DOHH2 (cell line): ENCODE measurements at regions not wholly inside any gene's neighbourhood (a gene's known extent, or its start where the extent isn't known, plus 50 kb on each side); places are given as distances from the start of the nearest gene placed in this dataset.

Experiments used
- CTCF ChIP-seq: fragments of 200-600 bp; sonication (generic); IDR thresholded peaks from one replicate; pipeline ENCODE4 v1.5.1; 2014; ENCODE audit warnings: antibody characterized with exemption, mild to moderate bottlenecking, low read depth, low read length; ENCODE audit not compliant: poor library complexity, severe bottlenecking
- EZH2phosphoT487 ChIP-seq: fragments of 200-600 bp; sonication (generic); IDR thresholded peaks from 2 replicates; pipeline ENCODE4 v1.6.1; 2017; ENCODE audit warnings: borderline replicate concordance, mild to moderate bottlenecking, antibody characterized with exemption, low read length, moderate library complexity, mixed read lengths

- TF ChIP-seq CTCF (no peak), EZH2phosphoT487 (no peak)
Observed at GRCh38 chr1:244953901-244954300, 89.6 kb upstream of the HNRNPU start.
